ENCODE measurements at regions not wholly inside any gene's neighbourhood (a gene's known extent, or its start where the extent isn't known, plus 50 kb on each side); places are given as distances from the start of the nearest gene placed in this dataset.

DNA sequence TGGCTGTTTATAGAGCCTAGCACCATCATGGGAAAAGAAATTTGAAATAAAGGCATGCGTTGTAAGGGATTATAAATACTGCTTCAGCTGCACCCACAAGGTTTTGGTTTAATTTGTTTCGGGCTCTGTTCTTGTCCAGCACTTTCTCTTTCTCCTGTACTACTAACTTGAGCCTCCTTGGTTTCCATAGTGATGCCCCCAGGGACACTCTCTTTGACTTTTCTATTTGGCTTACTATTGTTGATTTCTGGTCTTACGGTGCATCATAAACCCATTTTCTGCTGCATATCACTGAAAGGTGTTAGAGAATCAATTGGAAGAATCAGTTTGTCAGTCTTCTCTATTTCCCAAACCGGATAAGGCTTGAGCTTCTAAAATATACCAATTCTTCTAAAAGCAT lies 1674.3 kb upstream of the RAG2 start:
- no peak overlapping the region for H3K4me3 ChIP-seq (ENCODE audit: low read depth, low read length, poor library complexity, severe bottlenecking)
- H2AFZ ChIP-seq (ENCODE audit: low read length) = no peak overlapping the region
- H3K4me1 ChIP-seq (ENCODE audit: insufficient read depth, low read length, poor library complexity, severe bottlenecking) = no peaks in the 10 kb centered on the region
- ChIA-PET POLR2A (no interaction called here), CTCF (ENCODE audit: unreplicated experiment) (no interaction called here)
- no peaks in the 10 kb centered on the region for H4K20me1 ChIP-seq (ENCODE audit: insufficient read depth, low read length)
- no peaks in the 10 kb centered on the region for H3K9me3 ChIP-seq (ENCODE audit: low read length)
- no peaks in the 10 kb centered on the region for H3K9me2 ChIP-seq (ENCODE audit: insufficient read depth, low read length)
- H3K4me2 ChIP-seq (ENCODE audit: low read length) = no peak overlapping the region
- TF ChIP-seq, protein P1, sequence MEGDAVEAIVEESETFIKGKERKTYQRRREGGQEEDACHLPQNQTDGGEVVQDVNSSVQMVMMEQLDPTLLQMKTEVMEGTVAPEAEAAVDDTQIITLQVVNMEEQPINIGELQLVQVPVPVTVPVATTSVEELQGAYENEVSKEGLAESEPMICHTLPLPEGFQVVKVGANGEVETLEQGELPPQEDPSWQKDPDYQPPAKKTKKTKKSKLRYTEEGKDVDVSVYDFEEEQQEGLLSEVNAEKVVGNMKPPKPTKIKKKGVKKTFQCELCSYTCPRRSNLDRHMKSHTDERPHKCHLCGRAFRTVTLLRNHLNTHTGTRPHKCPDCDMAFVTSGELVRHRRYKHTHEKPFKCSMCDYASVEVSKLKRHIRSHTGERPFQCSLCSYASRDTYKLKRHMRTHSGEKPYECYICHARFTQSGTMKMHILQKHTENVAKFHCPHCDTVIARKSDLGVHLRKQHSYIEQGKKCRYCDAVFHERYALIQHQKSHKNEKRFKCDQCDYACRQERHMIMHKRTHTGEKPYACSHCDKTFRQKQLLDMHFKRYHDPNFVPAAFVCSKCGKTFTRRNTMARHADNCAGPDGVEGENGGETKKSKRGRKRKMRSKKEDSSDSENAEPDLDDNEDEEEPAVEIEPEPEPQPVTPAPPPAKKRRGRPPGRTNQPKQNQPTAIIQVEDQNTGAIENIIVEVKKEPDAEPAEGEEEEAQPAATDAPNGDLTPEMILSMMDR (conservative IDR thresholded peaks at IDR 0.05; ENCODE audit: low read length) = no peak
- TF ChIP-seq EZH2phosphoT487 (IDR thresholded peaks at IDR 0.05; ENCODE audit: borderline replicate concordance, low read depth, low read length) = no peak
- no peaks in the 10 kb centered on the region for H3K79me2 ChIP-seq (ENCODE audit: insufficient read depth, low read depth, low read length)
- no peaks in the 10 kb centered on the region for H3K36me3 ChIP-seq (ENCODE audit: insufficient read depth, low read length)
- no peak for DNase-seq (ENCODE audit: low spot score)
- no peak overlapping the region for H3K27ac ChIP-seq (ENCODE audit: low read depth, low read length, poor library complexity, severe bottlenecking)
- intact Hi-C loops (cut with micrococcal nuclease; ENCODE audit: unreplicated experiment) = no loop called here
- no TSS peak for BruUV-seq (replicated peaks)

DNA sequence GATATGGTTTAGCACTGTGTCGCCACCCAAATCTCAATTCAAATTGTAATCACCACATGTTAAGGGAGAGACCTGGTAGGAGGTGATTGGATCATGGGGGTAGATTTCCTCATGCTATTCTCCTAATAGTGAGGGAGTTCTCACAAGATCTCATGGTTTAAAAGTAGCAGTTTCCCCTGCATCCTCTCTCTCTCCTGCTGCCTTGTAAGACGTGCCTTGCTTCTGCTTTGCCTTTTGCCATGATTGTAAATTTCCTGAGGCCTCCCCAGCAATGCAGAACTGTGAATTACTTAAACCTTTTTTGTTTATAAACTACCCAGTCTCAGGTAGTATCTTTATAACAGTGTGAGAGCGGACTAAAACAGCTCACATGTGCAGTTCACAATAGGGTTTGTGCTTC lies 1668.7 kb upstream of the RAG2 start:
- Histone ChIP-seq H3K4me3 (ENCODE audit: low read depth, low read length, poor library complexity, severe bottlenecking) (no peak overlapping the region), H2AFZ (ENCODE audit: low read length) (no peak overlapping the region), H3K79me2 (ENCODE audit: insufficient read depth, low read depth, low read length) (no peaks in the 10 kb centered on the region), H4K20me1 (ENCODE audit: insufficient read depth, low read length) (no peaks in the 10 kb centered on the region), H3K4me1 (ENCODE audit: insufficient read depth, low read length, poor library complexity, severe bottlenecking) (no peaks in the 10 kb centered on the region), H3K36me3 (ENCODE audit: insufficient read depth, low read length) (no peaks in the 10 kb centered on the region), H3K9me3 (ENCODE audit: low read length) (0 out of 2 replicates have a peak, but pooled peaks cover 4% of the 10 kb centered on the region), H3K4me2 (ENCODE audit: low read length) (no peak overlapping the region), H3K27ac (ENCODE audit: low read depth, low read length, poor library complexity, severe bottlenecking) (no peak overlapping the region), H3K9me2 (ENCODE audit: insufficient read depth, low read length) (no peaks in the 10 kb centered on the region)
- no peak for DNase-seq (ENCODE audit: low spot score)
- POLR2A ChIA-PET = interaction anchor here (0.7 kb wide), 1 partner anchor 179 kb away, joined by 3 read pairs; no protein-coding TSS in a partner anchor
- CTCF ChIA-PET (ENCODE audit: unreplicated experiment) = no interaction called here
- no peak for TF ChIP-seq EZH2phosphoT487 (IDR thresholded peaks at IDR 0.05; ENCODE audit: borderline replicate concordance, low read depth, low read length)
- TF ChIP-seq, protein P1 (conservative IDR thresholded peaks at IDR 0.05; ENCODE audit: low read length) = no peak
- no TSS peak for BruUV-seq (replicated peaks)
- intact Hi-C loops (cut with micrococcal nuclease; ENCODE audit: unreplicated experiment) = no loop called here

DNA sequence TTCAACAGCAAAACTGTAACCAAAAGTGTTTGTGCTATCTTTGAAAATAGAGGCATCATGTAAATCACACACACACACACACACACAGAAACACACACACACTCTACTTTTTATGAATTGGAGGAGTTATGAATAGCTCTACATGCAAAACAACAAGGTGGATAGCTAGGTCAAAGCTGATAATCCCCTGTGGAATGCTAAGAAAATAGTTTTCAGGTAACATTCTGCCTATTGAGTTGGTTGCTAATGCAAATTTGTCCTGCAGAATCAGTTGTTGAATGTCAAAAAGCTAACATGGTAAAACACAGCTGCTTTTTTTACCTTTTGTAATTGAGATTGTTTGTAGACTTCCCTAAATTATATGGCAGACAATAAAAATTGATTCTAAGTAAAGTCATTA lies 1658.4 kb upstream of the RAG2 start:
- TF ChIP-seq, protein P1 (conservative IDR thresholded peaks at IDR 0.05; ENCODE audit: low read length) = no peak
- no peak for TF ChIP-seq EZH2phosphoT487 (IDR thresholded peaks at IDR 0.05; ENCODE audit: borderline replicate concordance, low read depth, low read length)
- H2AFZ ChIP-seq (ENCODE audit: low read length) = no peak overlapping the region
- no peak overlapping the region for H3K4me3 ChIP-seq (ENCODE audit: low read depth, low read length, poor library complexity, severe bottlenecking)
- no peak for DNase-seq (ENCODE audit: low spot score)
- no peak overlapping the region for H3K4me2 ChIP-seq (ENCODE audit: low read length)
- intact Hi-C loops (cut with micrococcal nuclease; ENCODE audit: unreplicated experiment) = no loop called here
- H3K36me3 ChIP-seq (ENCODE audit: insufficient read depth, low read length) = no peaks in the 10 kb centered on the region
- no peaks in the 10 kb centered on the region for H3K9me3 ChIP-seq (ENCODE audit: low read length)
- ChIA-PET CTCF (ENCODE audit: unreplicated experiment) (no interaction called here), POLR2A (no interaction called here)
- no peak overlapping the region for H3K27ac ChIP-seq (ENCODE audit: low read depth, low read length, poor library complexity, severe bottlenecking)
- H4K20me1 ChIP-seq (ENCODE audit: insufficient read depth, low read length) = no peaks in the 10 kb centered on the region
- H3K9me2 ChIP-seq (ENCODE audit: insufficient read depth, low read length) = no peaks in the 10 kb centered on the region
- no peaks in the 10 kb centered on the region for H3K4me1 ChIP-seq (ENCODE audit: insufficient read depth, low read length, poor library complexity, severe bottlenecking)
- BruUV-seq (replicated peaks) = no TSS peak
- no peaks in the 10 kb centered on the region for H3K79me2 ChIP-seq (ENCODE audit: insufficient read depth, low read depth, low read length)

Data from OCI-LY7 (cell line).